COLO829 (cell line): ENCODE measurements at regions not wholly inside any gene's neighbourhood (a gene's known extent, or its start where the extent isn't known, plus 50 kb on each side); places are given as distances from the start of the nearest gene placed in this dataset.
A peak's percentile ranks its signal among the peaks of the same experiment; 100 is the strongest.

ENCODE experiments used
- DNase-seq: peaks from one replicate; pipeline ENCODE4 v3.0.0; 2012; ENCODE audit warnings: low spot score

DNA sequence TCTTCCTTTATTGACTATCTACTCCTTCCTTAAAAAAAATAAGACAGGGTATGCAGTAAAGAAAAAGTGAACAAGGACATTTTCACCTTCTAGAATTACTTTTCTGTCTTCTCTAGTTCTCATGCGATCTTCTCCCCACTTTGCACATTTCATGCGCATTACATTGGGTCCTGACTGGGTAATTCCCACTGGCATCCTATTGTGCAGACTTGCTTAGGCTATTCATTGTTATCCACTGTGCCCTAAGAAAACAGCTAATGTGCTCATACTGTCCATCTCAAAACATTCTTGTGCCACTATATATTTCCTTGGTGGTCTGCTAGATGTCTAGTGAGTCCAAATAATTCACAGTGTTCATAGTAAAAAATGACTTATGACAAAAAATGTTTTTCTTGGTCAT, 447.4 kb upstream of the ROBO1 start:
- no peak for DNase-seq

- no peak for DNase-seq
These were observed 445.3 kb upstream of the ROBO1 start for GRCh38 chr3:80213086-80213485.

DNA sequence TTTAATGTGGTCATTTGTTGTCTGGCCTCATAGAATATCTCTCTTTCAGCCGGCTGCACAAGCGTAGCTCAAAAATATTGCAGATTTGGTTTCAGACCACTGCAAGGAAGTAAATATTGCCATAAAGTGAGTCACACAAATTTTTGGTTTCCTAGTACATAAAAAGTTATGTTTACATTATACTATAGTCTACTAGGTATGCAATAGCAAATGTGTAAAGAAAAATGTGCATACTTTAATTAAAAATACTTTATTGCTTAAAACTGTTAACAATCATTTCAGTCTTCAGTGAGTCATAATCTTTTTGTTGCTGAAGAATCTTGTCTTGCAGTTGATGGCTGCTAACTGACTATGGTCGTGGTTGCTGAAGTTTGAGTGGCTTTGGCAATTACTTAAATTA, 425.1 kb upstream of the ROBO1 start:
- DNase-seq = no peak

DNA sequence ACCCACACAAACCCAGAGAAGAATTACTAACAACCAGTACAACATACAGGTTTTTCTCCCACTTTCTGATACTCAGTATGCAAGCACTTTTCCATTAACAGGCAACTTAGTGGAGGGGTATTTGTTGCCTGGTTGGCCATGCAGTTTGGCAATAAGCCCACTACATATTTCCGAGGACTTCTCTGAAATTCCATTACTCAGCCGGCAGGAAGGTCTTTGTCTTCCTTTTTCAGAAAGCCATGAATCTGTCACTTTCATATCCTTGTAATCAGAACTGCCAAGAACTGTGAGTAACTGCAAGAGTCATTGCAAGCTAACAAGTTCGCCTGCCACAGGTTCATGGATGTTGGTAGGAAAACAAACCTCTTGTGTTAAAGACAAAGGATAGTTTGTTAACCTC, 422.3 kb upstream of the ROBO1 start:
- DNase-seq = peak; percentile 70

DNA sequence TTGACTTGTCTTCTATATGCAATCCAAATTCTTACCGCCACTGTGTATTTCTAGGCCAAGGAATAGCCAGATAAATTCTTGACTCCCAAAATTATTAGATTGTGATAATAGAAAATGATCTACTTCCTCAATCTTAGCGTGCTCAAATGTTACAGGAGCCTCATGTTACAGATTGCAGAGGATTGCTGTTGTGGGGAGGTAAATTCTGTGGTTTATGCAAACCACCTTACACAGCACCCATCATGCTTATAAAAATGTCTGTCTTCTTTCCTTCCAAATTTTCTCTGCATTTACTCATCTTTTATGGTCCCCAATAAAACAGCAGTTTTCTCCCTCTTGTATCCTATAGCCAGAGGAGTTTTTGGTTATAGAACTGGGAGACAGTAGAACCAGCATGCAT, 420.2 kb upstream of the ROBO1 start:
- no peak for DNase-seq

GRCh38 chr3:80159990-80160506, 392.2 kb upstream of the ROBO1 start:
- no peak for DNase-seq

DNA sequence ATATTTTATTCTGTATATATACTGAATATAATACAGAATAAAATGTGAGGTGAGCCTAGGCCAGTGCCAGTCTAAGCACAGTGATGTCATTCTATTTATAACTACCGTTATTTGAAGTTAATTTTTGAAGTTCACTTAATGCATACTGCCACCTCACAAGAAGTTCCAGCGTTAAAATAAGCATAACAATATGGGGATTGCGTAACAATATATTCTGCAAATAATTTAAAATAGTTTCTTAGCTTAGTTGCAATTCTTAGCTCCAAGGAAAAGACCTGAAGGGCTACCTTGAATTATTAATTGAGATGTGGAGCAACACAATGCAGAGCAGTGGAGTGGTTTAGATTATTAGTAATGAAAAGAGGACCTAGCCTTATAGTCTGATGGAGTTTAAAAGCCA, 390.5 kb upstream of the ROBO1 start:
- no peak for DNase-seq

- no peak for DNase-seq
These were observed 389.7 kb upstream of the ROBO1 start for GRCh38 chr3:80157546-80157945.

- no peak for DNase-seq
These were observed 384.9 kb upstream of the ROBO1 start for GRCh38 chr3:80152692-80153091.

GRCh38 chr3:80142714-80143113, 374.9 kb upstream of the ROBO1 start:
- no peak for DNase-seq

GRCh38 chr3:80141557-80141956, 373.8 kb upstream of the ROBO1 start:
- no peak for DNase-seq

GRCh38 chr3:80116281-80116680, 348.5 kb upstream of the ROBO1 start:
- no peak for DNase-seq

GRCh38 chr3:80114694-80115093, 346.9 kb upstream of the ROBO1 start:
- no peak for DNase-seq

DNA sequence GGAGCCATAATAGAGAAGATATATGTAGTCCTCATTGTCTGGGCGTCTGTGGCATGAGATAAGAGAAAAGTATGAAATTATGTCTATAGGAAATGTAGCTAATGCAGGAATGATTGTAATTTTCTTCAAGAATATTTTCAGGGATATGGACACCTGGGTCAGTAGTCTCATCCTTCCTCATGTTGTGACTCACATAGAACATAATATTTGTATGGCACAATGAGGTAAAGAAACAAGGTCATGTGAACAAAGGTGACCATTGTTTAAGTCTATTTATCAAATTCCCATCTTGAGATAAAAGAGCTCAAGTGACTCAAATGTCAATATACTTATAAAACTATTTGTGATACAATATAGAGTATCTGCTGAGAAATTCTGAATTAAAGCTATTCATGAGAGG, 345.5 kb upstream of the ROBO1 start:
- no peak for DNase-seq

GRCh38 chr3:80099559-80100066, 331.8 kb upstream of the ROBO1 start:
- no peak for DNase-seq

- no peak for DNase-seq
These were observed 329.9 kb upstream of the ROBO1 start for GRCh38 chr3:80097674-80098073.

DNA sequence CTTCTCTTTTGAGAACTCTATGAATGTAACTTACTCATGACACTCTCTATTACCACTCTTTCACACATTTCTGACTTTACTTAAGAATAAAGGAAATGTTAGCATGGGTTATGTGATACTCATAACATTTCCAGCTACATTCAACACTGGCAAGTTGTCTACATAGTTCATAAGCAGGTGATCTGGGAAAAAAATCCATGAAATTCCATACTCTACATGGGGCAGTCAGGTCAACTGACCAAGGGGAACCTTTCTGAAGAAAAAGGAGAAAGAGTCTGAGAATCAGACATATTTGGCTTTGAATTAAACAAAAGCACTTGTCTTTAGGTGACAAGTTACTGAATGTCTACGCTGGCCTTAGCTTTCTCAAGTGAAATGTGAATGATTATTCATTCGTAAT, 329.1 kb upstream of the ROBO1 start:
- no peak for DNase-seq

GRCh38 chr3:80094589-80094988, 326.8 kb upstream of the ROBO1 start:
- no peak for DNase-seq

GRCh38 chr3:80087767-80088166, 320.0 kb upstream of the ROBO1 start:
- no peak for DNase-seq

DNA sequence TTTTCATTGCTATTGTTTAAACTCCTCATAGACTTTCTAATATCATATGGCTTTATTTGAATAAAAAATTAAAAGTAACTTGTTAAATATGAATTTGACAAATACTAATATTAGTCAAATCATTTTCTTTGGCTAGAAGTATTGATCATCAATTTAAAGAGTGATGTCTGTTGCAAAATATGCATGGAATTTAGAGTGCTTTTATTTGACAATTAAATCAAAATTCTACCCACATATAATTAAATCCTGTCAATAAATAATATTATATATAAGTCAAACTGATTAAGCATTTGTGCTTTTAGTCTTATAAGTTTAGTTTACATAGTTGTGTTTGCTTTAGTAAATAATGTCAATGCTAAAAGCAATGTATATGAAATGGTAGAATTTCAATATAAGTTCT, 318.6 kb upstream of the ROBO1 start:
- no peak for DNase-seq

DNA sequence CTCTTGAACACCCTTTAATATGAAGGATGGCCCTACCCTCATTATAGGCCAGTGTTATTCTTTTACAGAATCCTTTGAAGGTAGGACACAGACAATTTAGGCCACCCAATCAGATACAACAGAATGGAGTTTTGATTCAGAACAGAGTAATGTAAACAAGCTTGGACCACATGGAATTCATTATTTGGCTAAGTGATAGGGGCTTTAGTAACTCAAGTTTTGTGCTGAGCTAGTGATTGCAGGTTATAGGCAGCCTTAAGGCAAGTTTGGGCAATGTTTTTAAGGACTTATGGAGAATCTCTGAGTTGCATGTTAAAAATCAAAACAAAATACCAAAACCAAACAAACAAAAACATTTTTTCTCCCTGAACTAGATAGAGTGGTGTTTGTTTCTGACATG, 312.1 kb upstream of the ROBO1 start:
- no peak for DNase-seq

DNA sequence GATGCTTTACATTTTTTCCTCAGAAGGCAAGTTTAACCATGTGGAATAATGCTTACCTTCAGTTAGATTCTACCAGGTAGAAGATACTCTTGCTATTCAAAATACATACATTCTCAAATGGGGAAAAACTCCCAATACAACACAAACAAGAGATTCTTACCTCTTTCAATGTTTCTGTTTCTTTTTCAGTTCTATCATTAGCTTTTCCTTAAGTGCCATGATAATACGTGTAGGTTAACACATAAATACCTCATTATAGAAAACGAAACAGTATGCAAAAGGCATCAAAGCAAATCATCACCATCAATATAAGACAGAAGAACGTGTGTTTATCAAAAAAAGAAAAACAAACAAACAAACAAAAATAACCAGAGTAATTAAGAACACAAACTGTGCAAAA, 300.7 kb upstream of the ROBO1 start:
- no peak for DNase-seq

GRCh38 chr3:80063535-80063934, 295.7 kb upstream of the ROBO1 start:
- DNase-seq = no peak

GRCh38 chr3:80060664-80061063, 292.9 kb upstream of the ROBO1 start:
- DNase-seq = no peak

DNA sequence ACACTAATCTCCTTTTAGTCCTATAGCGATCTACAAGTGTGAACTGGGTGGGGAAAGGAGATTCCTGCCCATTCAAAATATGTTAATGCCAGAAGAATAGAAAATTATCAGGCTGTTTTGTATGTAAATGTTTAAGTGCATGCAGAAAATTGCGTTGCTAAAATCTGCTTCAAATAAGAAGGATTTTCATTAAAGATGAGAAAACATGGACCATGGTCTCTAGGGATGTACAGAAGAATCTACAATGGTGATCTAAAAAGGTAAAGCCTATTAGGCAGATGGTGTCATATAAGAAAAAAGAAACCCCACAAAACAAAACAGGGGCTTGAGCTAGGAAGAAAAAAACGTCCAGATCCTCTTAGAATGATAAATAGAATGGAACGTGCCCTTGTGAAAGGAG, 287.5 kb upstream of the ROBO1 start:
- DNase-seq = no peak
